Cardiac fibroblast (primary cell): ENCODE measurements at regions not wholly inside any gene's neighbourhood (a gene's known extent, or its start where the extent isn't known, plus 50 kb on each side); places are given as distances from the start of the nearest gene placed in this dataset.
"Not testable (repeated sequence)": the region's sequence is repeated elsewhere in the genome, so short reads cannot be mapped to it uniquely, and the experiment has no call there.

Source experiments
- DNase-seq, 2 donors: peaks; one replicate each; pipeline versions ENCODE4 v3.0.0 to v3.0.0-alpha.2; 2010; ENCODE audit warnings: low read depth in 2 of 2
- H3K4me3 ChIP-seq, 2 donors: replicated peaks in 1 of 2; 1 replicate in 1 of 2; 2 replicates in 1 of 2; pipeline ENCODE4 v1.5.1; 2011; ENCODE audit warnings: low read depth in 2 of 2, low read length in 2 of 2, mild to moderate bottlenecking in 2 of 2, moderate library complexity in 1 of 2
- TF ChIP-seq, protein P1 (sequence below): IDR thresholded peaks from one replicate; pipeline ENCODE4 v1.5.1; 2011; ENCODE audit warnings: low read depth, mild to moderate bottlenecking, low read length, inconsistent platforms

GRCh38 chr2:204138206-204138605 lies 201.6 kb downstream of the ICOS start:
- no peak for DNase-seq
- TF ChIP-seq, protein P1, sequence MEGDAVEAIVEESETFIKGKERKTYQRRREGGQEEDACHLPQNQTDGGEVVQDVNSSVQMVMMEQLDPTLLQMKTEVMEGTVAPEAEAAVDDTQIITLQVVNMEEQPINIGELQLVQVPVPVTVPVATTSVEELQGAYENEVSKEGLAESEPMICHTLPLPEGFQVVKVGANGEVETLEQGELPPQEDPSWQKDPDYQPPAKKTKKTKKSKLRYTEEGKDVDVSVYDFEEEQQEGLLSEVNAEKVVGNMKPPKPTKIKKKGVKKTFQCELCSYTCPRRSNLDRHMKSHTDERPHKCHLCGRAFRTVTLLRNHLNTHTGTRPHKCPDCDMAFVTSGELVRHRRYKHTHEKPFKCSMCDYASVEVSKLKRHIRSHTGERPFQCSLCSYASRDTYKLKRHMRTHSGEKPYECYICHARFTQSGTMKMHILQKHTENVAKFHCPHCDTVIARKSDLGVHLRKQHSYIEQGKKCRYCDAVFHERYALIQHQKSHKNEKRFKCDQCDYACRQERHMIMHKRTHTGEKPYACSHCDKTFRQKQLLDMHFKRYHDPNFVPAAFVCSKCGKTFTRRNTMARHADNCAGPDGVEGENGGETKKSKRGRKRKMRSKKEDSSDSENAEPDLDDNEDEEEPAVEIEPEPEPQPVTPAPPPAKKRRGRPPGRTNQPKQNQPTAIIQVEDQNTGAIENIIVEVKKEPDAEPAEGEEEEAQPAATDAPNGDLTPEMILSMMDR: no peak
- H3K4me3 ChIP-seq: no peak overlapping the region

DNA sequence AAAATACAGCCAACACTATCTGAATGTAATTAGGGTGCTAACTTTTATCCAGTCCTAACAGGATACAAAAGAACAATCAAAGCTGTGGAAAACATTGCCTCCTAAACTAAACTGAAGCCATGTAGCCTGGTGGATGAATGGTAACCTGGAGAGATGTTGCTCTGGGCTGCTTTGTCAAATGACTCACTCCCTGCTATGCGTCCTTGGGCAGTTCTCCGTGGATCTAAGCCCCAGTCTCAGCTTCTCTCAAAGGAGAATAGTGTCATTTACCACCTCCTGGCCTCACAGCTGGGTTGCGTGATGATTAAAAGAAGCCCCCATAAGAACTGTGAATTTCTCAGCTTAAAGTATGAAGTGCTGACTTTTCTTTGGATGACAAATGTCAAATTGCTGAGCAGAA lies 203.7 kb downstream of the ICOS start:
- DNase-seq: no peak
- H3K4me3 ChIP-seq: no peak overlapping the region
- TF ChIP-seq, protein P1: no peak

DNA sequence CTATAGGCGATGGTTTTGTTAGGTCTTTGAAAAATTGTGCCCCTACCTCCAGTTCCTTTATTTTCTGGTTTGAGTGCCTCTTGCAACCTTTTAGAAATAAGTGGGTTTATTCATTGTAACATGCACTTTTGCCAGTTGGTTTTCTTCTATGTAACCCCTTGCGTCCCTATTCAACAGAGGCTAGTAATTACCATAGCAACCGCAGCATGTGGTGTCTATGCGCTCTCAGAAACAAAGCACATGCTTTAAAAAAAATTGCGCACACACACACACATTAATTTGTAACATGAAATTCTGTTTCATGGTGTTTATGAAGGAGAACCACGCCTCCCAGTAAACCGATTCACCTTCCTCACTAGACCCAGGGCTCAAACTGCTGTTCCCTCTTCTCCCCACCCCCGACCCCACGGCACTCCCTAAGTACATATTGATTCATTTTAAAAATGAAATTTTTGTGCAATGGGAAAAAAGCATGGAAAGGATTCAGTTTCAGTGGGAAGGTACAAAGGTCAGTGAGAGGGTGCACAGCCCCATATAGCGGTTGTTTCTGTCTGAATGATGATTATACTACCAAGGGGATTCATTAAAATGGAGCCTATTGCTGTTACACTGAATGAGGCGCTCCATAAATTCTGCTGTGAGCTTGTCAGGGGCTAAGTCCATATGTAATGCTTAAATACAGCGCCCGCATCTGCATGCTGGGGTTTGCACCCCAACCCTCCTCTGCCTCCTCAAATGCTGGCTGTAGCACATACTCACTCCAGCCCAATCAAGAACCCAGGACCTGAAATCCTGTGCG lies 206.9 kb downstream of the ICOS start:
- TF ChIP-seq, protein P1: no peak
- DNase-seq: no peak
- no peak overlapping the region for H3K4me3 ChIP-seq

DNA sequence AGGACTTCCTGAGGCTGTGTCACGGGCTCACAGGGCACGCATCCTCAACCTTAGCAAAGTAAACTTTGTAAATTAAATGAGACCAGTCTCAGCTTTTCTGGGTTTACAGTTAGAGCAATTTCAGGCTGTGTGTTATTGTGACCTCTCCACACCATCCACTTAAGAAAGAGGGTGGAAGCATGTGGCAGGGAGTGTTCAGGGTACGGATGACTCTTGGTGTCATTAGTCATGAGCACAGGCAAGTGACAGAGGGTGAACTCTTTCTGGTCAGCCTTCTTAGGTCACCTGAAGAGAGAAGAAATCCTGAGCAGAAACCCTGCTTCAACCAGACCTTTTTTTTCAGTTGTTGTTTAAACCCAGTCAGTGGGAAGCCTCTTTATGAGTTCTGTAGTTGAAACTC lies 207.9 kb downstream of the ICOS start:
- TF ChIP-seq, protein P1: no peak
- no peak for DNase-seq
- no peak overlapping the region for H3K4me3 ChIP-seq

- TF ChIP-seq, protein P1: peak; percentile 94
- DNase-seq: peak; percentile 76 to 79
- peak overlapping the region; percentile 1 to 28 for H3K4me3 ChIP-seq
These were observed 208.7 kb downstream of the ICOS start for GRCh38 chr2:204145263-204145751.

DNA sequence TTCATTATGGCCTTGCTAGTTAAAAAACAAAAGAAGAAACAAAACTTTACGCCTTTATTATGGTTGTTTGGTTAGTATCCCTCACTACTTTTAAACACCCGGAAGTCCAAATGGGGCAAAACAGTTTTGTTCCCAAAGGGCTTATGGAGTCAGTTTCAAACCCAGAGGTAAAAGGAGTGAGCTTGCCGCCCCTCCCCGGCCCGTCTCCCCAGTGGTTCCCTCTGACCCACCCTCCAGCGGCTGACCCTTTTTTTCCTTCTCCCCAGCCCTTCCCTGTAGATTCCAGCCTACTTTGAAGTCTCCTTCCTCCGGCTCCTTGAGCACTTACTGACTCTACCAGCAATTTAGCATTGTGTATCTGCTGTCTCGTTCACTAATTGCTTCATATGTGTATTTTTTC lies 209.2 kb downstream of the ICOS start:
- peak overlapping the region; percentile 1 to 28 for H3K4me3 ChIP-seq
- TF ChIP-seq, protein P1: no peak
- peak in 1 of 2 donors; percentile 1 for DNase-seq

DNA sequence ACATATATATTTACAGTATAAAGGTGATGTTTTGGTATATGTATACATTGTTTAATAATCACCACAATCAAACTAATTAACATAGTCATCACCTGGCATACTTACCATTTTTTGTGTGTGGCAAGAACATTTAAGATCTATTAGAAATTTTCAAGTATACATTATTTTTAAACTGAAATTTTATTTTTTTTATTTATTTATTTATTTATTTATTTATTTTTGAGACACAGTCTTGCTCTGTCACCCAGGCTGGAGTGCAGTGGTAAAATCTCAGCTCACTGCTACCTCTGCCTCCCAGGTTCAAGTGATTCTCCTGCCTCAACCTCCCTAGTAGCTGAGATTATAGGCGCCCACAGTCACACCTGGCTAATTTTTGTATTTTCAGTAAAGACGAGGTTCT lies 210.5 kb downstream of the ICOS start:
- not testable (repeated sequence) for DNase-seq, H3K4me3 ChIP-seq
